HEK293 (cell line): ENCODE measurements at regions not wholly inside any gene's neighbourhood (a gene's known extent, or its start where the extent isn't known, plus 50 kb on each side); places are given as distances from the start of the nearest gene placed in this dataset.

Experiments used
- CTCF ChIA-PET: fragments of 350-600 bp; formaldehyde crosslinking; extraction: SDS; loops from one replicate; lab custom pipeline; 2021; ENCODE audit warnings: antibody characterized with exemption; lab: Yijun Ruan, JAX
- POLR2A ChIA-PET: fragments of 300-600 bp; formaldehyde crosslinking; extraction: SDS; loops from one replicate; lab custom pipeline; 2020; ENCODE audit warnings: antibody characterized with exemption, inconsistent platforms; lab: Yijun Ruan, JAX
- H3K27ac ChIP-seq: fragments of 200-500 bp; sonication (Bioruptor generic); 2 replicates; pipeline ENCODE4 v1.5.1; 2014; ENCODE audit warnings: low read depth, low read length, control low read depth, inconsistent platforms; ENCODE audit errors: extremely low read depth
- H3K36me3 ChIP-seq, 2 experiments: fragments of 200-500 bp in 1 of 2; sonication (Bioruptor generic) in 1 of 2; 1 replicate in 1 of 2; 2 replicates in 1 of 2; pipeline ENCODE4 v1.5.1; 2014 to 2017; ENCODE audit warnings: inconsistent platforms in 2 of 2, low read length in 2 of 2; ENCODE audit not compliant: control insufficient read depth in 2 of 2, insufficient read depth in 1 of 2
- H3K4me1 ChIP-seq: fragments of 200-500 bp; sonication (Bioruptor generic); 2 replicates; pipeline ENCODE4 v1.5.1; 2014; ENCODE audit warnings: mild to moderate bottlenecking, low read length, inconsistent platforms; ENCODE audit not compliant: control insufficient read depth, insufficient read depth
- H3K4me3 ChIP-seq: 2 replicates; pipeline ENCODE4 v1.5.1; 2011; ENCODE audit warnings: low read depth, mild to moderate bottlenecking, control low read depth, low read length, moderate library complexity
- H3K9me3 ChIP-seq: fragments of 200-500 bp; sonication (Bioruptor generic); 2 replicates; pipeline ENCODE4 v1.5.1; 2014; ENCODE audit warnings: low read depth, low read length, inconsistent platforms; ENCODE audit not compliant: control insufficient read depth, insufficient read depth
- GLIS2 ChIP-seq: fragments of 450-650 bp; formaldehyde crosslinking; IDR thresholded peaks from 2 replicates; pipeline ENCODE4 v1.5.1; 2016; ENCODE audit warnings: missing biosample characterization, missing genetic modification characterization
- HOXD13 ChIP-seq: sonication (generic); formaldehyde crosslinking; IDR thresholded peaks from 2 replicates; pipeline ENCODE4 v1.8.0; 2022; ENCODE audit warnings: missing genetic modification reagents, borderline replicate concordance
- IKZF3 ChIP-seq: fragments of 450-650 bp; IDR thresholded peaks from 2 replicates; pipeline ENCODE4 v1.5.0; 2018; ENCODE audit warnings: missing biosample characterization, mild to moderate bottlenecking, missing genetic modification characterization, moderate library complexity
- KLF16 ChIP-seq: fragments of 450-650 bp; formaldehyde crosslinking; IDR thresholded peaks from 2 replicates; pipeline ENCODE4 v1.5.1; 2017; ENCODE audit warnings: missing biosample characterization, missing genetic modification characterization
- YY2 ChIP-seq: fragments of 450-650 bp; formaldehyde crosslinking; IDR thresholded peaks from 2 replicates; pipeline ENCODE4 v1.5.1; 2016; ENCODE audit warnings: missing biosample characterization, missing genetic modification characterization
- ZIC2 ChIP-seq: fragments of 450-650 bp; formaldehyde crosslinking; IDR thresholded peaks from 2 replicates; pipeline ENCODE4 v1.5.1; 2016; ENCODE audit warnings: missing biosample characterization, missing genetic modification characterization
- ZNF221 ChIP-seq: fragments of 450-650 bp; formaldehyde crosslinking; IDR thresholded peaks from 2 replicates; pipeline ENCODE4 v1.5.1; 2017; ENCODE audit warnings: missing biosample characterization, missing genetic modification characterization, borderline replicate concordance
- ZNF302 ChIP-seq: fragments of 450-650 bp; formaldehyde crosslinking; IDR thresholded peaks from 2 replicates; pipeline ENCODE4 v1.5.1; 2016; ENCODE audit warnings: missing biosample characterization, missing genetic modification characterization, low read depth
- ZNF37A ChIP-seq: fragments of 450-650 bp; IDR thresholded peaks from 2 replicates; pipeline ENCODE4 v1.5.1; 2018; ENCODE audit warnings: missing biosample characterization, missing genetic modification characterization
- ZNF391 ChIP-seq: fragments of 450-650 bp; formaldehyde crosslinking; IDR thresholded peaks from 2 replicates; pipeline ENCODE4 v1.5.1; 2016; ENCODE audit warnings: low read depth, missing biosample characterization, missing genetic modification characterization, borderline replicate concordance
- ZNF398 ChIP-seq: fragments of 450-650 bp; formaldehyde crosslinking; IDR thresholded peaks from 2 replicates; pipeline ENCODE4 v1.5.1; 2017; ENCODE audit warnings: missing biosample characterization, missing genetic modification characterization
- ZNF510 ChIP-seq: fragments of 450-650 bp; formaldehyde crosslinking; IDR thresholded peaks from 2 replicates; pipeline ENCODE4 v1.5.1; 2018; ENCODE audit warnings: mild to moderate bottlenecking, missing genetic modification characterization, missing biosample characterization; ENCODE audit not compliant: insufficient replicate concordance
- ZNF530 ChIP-seq: fragments of 450-650 bp; formaldehyde crosslinking; IDR thresholded peaks from 2 replicates; pipeline ENCODE4 v1.5.1; 2016; ENCODE audit warnings: low read depth, missing biosample characterization, missing genetic modification characterization
- ZNF571 ChIP-seq: fragments of 450-650 bp; formaldehyde crosslinking; IDR thresholded peaks from 2 replicates; pipeline ENCODE4 v1.5.0; 2017; ENCODE audit warnings: missing biosample characterization, missing genetic modification characterization
- ZNF639 ChIP-seq: fragments of 450-650 bp; formaldehyde crosslinking; IDR thresholded peaks from 2 replicates; pipeline ENCODE4 v1.5.1; 2016; ENCODE audit warnings: missing biosample characterization, missing genetic modification characterization
- ZNF747 ChIP-seq: fragments of 450-650 bp; formaldehyde crosslinking; IDR thresholded peaks from 2 replicates; pipeline ENCODE4 v1.5.1; 2016; ENCODE audit warnings: missing biosample characterization, missing genetic modification characterization
- ZNF777 ChIP-seq: fragments of 450-650 bp; formaldehyde crosslinking; IDR thresholded peaks from 2 replicates; pipeline ENCODE4 v1.5.1; 2017; ENCODE audit warnings: missing biosample characterization, missing genetic modification characterization, borderline replicate concordance
- ZSCAN23 ChIP-seq: fragments of 450-650 bp; formaldehyde crosslinking; IDR thresholded peaks from 2 replicates; pipeline ENCODE4 v1.5.1; 2016; ENCODE audit warnings: missing biosample characterization, missing genetic modification characterization
- TF ChIP-seq, protein P1 (sequence below): fragments of 450-650 bp; formaldehyde crosslinking; IDR thresholded peaks from 2 replicates; pipeline ENCODE4 v1.5.0; 2017; ENCODE audit warnings: missing biosample characterization, missing genetic modification characterization, borderline replicate concordance
- TF ChIP-seq, protein P2 (sequence below): sonication (generic); formaldehyde crosslinking; IDR thresholded peaks from 2 replicates; pipeline ENCODE4 v1.8.1; 2022; ENCODE audit warnings: mild to moderate bottlenecking, moderate library complexity, missing genetic modification reagents
- TF ChIP-seq, protein P3 (sequence below): fragments of 450-650 bp; formaldehyde crosslinking; IDR thresholded peaks from 2 replicates; pipeline ENCODE4 v1.5.1; 2017; ENCODE audit warnings: missing biosample characterization, mild to moderate bottlenecking, missing genetic modification characterization, moderate library complexity
- TF ChIP-seq, protein P4 (sequence below): fragments of 450-650 bp; IDR thresholded peaks from 2 replicates; pipeline ENCODE4 v1.5.1; 2018; ENCODE audit warnings: missing biosample characterization, missing genetic modification characterization

- Histone ChIP-seq H3K4me1 (no peaks in the 10 kb centered on the region), H3K27ac (no peak overlapping the region), H3K4me3 (no peak overlapping the region), H3K36me3 (no peaks in the 10 kb centered on the region), H3K9me3 (no peaks in the 10 kb centered on the region)
- ChIA-PET POLR2A (no interaction called here), CTCF (no interaction called here)
- TF ChIP-seq, protein P1, sequence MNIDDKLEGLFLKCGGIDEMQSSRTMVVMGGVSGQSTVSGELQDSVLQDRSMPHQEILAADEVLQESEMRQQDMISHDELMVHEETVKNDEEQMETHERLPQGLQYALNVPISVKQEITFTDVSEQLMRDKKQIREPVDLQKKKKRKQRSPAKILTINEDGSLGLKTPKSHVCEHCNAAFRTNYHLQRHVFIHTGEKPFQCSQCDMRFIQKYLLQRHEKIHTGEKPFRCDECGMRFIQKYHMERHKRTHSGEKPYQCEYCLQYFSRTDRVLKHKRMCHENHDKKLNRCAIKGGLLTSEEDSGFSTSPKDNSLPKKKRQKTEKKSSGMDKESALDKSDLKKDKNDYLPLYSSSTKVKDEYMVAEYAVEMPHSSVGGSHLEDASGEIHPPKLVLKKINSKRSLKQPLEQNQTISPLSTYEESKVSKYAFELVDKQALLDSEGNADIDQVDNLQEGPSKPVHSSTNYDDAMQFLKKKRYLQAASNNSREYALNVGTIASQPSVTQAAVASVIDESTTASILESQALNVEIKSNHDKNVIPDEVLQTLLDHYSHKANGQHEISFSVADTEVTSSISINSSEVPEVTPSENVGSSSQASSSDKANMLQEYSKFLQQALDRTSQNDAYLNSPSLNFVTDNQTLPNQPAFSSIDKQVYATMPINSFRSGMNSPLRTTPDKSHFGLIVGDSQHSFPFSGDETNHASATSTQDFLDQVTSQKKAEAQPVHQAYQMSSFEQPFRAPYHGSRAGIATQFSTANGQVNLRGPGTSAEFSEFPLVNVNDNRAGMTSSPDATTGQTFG: no peak
- TF ChIP-seq ZNF37A (tag by site-specific recombination): no peak
- no peak for TF ChIP-seq ZIC2
- no peak for TF ChIP-seq ZNF302 (tag by site-specific recombination)
- no peak for TF ChIP-seq ZNF777 (tag by site-specific recombination)
Measured at GRCh38 chr5:34409373-34409772, 246.8 kb upstream of the RAI14 start.

DNA sequence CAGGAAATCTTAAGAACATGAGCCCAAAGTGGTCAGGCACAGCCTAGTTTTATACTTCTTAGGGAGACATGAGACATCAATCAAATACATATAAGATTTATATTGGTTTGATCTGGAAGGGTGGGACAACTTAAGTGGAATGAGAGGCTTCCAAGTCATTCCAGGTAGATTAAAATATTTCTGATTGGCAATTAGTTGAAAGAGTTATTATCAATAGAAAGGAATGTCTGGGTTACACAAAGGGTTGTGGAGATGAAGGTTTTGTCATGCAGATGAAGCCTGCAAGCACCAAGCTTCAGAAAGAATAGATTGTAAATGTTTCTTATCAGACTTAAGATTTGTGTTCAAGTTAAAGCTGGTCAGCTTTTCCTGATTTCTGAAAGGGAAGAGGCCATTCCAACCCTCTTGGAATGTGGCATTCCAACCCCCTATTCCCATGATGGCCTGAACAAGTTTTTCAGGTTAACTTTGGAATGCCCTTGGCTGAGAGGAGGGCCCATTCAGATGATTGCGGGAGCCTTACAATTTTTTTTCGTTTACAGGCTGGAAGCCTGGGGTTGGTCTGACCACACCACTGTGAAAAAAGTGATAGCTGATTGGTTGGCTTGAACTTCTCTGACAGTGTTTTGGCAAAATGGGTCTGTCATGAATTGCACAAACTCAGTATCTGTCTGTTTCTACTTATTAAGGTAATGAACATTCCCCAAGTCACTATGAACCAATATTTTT, 245.6 kb upstream of the RAI14 start:
- ChIA-PET POLR2A (no interaction called here), CTCF (no interaction called here)
- H3K36me3 ChIP-seq: no peaks in the 10 kb centered on the region
- no peaks in the 10 kb centered on the region for H3K4me1 ChIP-seq
- TF ChIP-seq ZNF398 (tag by site-specific recombination): no peak
- no peak for TF ChIP-seq ZNF571
- TF ChIP-seq ZNF221 (tag by site-specific recombination): no peak
- no peak for TF ChIP-seq YY2 (tag by site-specific recombination)
- no peak for TF ChIP-seq ZNF777 (tag by site-specific recombination)
- no peak for TF ChIP-seq HOXD13 (CRISPR knock-in tag)
- TF ChIP-seq ZSCAN23: no peak
- TF ChIP-seq, protein P2, sequence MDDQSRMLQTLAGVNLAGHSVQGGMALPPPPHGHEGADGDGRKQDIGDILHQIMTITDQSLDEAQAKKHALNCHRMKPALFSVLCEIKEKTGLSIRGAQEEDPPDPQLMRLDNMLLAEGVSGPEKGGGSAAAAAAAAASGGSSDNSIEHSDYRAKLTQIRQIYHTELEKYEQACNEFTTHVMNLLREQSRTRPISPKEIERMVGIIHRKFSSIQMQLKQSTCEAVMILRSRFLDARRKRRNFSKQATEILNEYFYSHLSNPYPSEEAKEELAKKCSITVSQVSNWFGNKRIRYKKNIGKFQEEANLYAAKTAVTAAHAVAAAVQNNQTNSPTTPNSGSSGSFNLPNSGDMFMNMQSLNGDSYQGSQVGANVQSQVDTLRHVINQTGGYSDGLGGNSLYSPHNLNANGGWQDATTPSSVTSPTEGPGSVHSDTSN (CRISPR knock-in tag): no peak
- no peak for TF ChIP-seq ZNF530 (tag by site-specific recombination)
- TF ChIP-seq ZNF391: no peak
- TF ChIP-seq, protein P3, sequence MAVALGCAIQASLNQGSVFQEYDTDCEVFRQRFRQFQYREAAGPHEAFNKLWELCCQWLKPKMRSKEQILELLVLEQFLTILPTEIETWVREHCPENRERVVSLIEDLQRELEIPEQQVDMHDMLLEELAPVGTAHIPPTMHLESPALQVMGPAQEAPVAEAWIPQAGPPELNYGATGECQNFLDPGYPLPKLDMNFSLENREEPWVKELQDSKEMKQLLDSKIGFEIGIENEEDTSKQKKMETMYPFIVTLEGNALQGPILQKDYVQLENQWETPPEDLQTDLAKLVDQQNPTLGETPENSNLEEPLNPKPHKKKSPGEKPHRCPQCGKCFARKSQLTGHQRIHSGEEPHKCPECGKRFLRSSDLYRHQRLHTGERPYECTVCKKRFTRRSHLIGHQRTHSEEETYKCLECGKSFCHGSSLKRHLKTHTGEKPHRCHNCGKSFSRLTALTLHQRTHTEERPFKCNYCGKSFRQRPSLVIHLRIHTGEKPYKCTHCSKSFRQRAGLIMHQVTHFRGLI (tag by site-specific recombination): no peak
- TF ChIP-seq ZNF747 (tag by site-specific recombination): no peak
- no peak for TF ChIP-seq IKZF3
- TF ChIP-seq ZNF639 (tag by site-specific recombination): no peak
- TF ChIP-seq ZNF510 (tag by site-specific recombination): no peak
- TF ChIP-seq KLF16 (tag by site-specific recombination): no peak
- no peak for TF ChIP-seq GLIS2 (tag by site-specific recombination)
- TF ChIP-seq, protein P4, sequence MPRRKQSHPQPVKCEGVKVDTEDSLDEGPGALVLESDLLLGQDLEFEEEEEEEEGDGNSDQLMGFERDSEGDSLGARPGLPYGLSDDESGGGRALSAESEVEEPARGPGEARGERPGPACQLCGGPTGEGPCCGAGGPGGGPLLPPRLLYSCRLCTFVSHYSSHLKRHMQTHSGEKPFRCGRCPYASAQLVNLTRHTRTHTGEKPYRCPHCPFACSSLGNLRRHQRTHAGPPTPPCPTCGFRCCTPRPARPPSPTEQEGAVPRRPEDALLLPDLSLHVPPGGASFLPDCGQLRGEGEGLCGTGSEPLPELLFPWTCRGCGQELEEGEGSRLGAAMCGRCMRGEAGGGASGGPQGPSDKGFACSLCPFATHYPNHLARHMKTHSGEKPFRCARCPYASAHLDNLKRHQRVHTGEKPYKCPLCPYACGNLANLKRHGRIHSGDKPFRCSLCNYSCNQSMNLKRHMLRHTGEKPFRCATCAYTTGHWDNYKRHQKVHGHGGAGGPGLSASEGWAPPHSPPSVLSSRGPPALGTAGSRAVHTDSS (tag by site-specific recombination): no peak
- H3K4me3 ChIP-seq: no peak overlapping the region
- H3K9me3 ChIP-seq: no peaks in the 10 kb centered on the region
- H3K27ac ChIP-seq: no peak overlapping the region
